DND-41 (cell line): ENCODE measurements at regions not wholly inside any gene's neighbourhood (a gene's known extent, or its start where the extent isn't known, plus 50 kb on each side); places are given as distances from the start of the nearest gene placed in this dataset.

Experiments
- ATAC-seq: fragments of 200-7000 bp; cut with Tn5 transposase; 3 replicates; pipeline ENCODE4 v1.9.1; 2021; ENCODE audit warnings: low read depth; ENCODE audit not compliant: insufficient read depth
- DNase-seq: peaks from one replicate; pipeline ENCODE4 v3.0.0-alpha.2; 2020
- H2AFZ ChIP-seq: 2 replicates; pipeline ENCODE4 v1.6.0; 2012; ENCODE audit warnings: low read depth, low read length
- H3K27ac ChIP-seq: 2 replicates; pipeline ENCODE4 v1.5.1; 2012; ENCODE audit warnings: low read length, inconsistent platforms
- H3K27me3 ChIP-seq: fragments of 200-600 bp; sonication (generic); 2 replicates; pipeline ENCODE4 v1.6.0; 2012; ENCODE audit warnings: low read length, mild to moderate bottlenecking, inconsistent platforms; ENCODE audit not compliant: insufficient read depth, poor library complexity
- H3K36me3 ChIP-seq: 2 replicates; pipeline ENCODE4 v1.5.1; 2012; ENCODE audit warnings: low read length, inconsistent platforms; ENCODE audit not compliant: insufficient read depth
- H3K4me1 ChIP-seq: 2 replicates; pipeline ENCODE4 v1.5.1; 2012; ENCODE audit warnings: mild to moderate bottlenecking, low read length; ENCODE audit not compliant: insufficient read depth
- H3K4me2 ChIP-seq: 2 replicates; pipeline ENCODE4 v1.6.0; 2012; ENCODE audit warnings: mild to moderate bottlenecking, moderate library complexity, low read length, inconsistent platforms; ENCODE audit not compliant: insufficient read depth
- H3K4me3 ChIP-seq, 2 experiments: fragments of 200-600 bp in 1 of 2; shearing (Covaris generic) in 1 of 2; 2 replicates each; pipeline ENCODE4 v1.5.1; 2012 to 2016; ENCODE audit warnings: inconsistent platforms in 2 of 2, low read length in 2 of 2, mild to moderate bottlenecking in 2 of 2, low read depth in 1 of 2, moderate library complexity in 1 of 2
- H3K79me2 ChIP-seq: 2 replicates; pipeline ENCODE4 v1.6.0; 2012; ENCODE audit warnings: low read length, inconsistent platforms; ENCODE audit not compliant: insufficient read depth
- H3K9ac ChIP-seq: 2 replicates; pipeline ENCODE4 v1.6.0; 2012; ENCODE audit warnings: low read depth, mild to moderate bottlenecking, inconsistent platforms, low read length, moderate library complexity
- H3K9me3 ChIP-seq: 2 replicates; pipeline ENCODE4 v1.5.1; 2012; ENCODE audit warnings: low read length, moderate library complexity, mild to moderate bottlenecking, inconsistent platforms; ENCODE audit not compliant: insufficient read depth, severe bottlenecking
- H4K20me1 ChIP-seq: 2 replicates; pipeline ENCODE4 v1.6.0; 2012; ENCODE audit warnings: low read length; ENCODE audit not compliant: insufficient read depth
- CTCF ChIP-seq: IDR thresholded peaks from 2 replicates; pipeline ENCODE4 v1.5.1; 2012; ENCODE audit warnings: borderline replicate concordance, low read length, moderate library complexity, mild to moderate bottlenecking; ENCODE audit not compliant: poor library complexity, severe bottlenecking; ENCODE audit errors: extremely low read depth
- EZH2 ChIP-seq: IDR thresholded peaks from 3 replicates; pipeline ENCODE4 v1.6.1; 2012; ENCODE audit warnings: borderline replicate concordance, low read depth, mild to moderate bottlenecking, moderate library complexity, low read length, inconsistent platforms; ENCODE audit not compliant: severe bottlenecking

DNA sequence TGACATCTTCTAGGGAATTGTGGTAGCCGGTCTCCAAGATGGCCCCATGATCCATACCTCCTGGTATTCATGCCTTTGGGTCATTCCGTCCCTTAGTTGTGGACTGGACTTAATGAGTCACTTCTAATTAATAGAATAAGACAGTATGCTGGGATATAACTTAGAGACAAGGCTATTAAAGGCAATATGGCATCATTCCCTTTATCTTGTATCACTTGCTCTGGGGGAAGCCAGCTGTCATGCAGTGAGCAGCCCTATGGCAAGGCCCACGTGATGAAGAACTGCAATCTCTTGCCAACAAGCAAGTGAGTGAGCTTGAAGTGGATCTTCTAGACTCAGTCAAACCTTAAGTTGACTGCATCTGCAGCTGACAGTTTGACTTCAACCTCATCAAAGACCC is 97.8 kb upstream of the MED13 start:
- Histone ChIP-seq H4K20me1 (no peaks in the 10 kb centered on the region), H2AFZ (no peak overlapping the region), H3K4me3 (no peak overlapping the region), H3K27ac (no peak overlapping the region), H3K9ac (no peak overlapping the region), H3K27me3 (peaks cover 2% of the 10 kb centered on the region), H3K36me3 (no peaks in the 10 kb centered on the region), H3K4me1 (peaks cover 6% of the 10 kb centered on the region; the same call in 1 of the 2 replicates), H3K9me3 (no peaks in the 10 kb centered on the region), H3K4me2 (no peak overlapping the region), H3K79me2 (no peaks in the 10 kb centered on the region)
- no peak for DNase-seq
- TF ChIP-seq CTCF (no peak), EZH2 (no peak)
- no peak for ATAC-seq

DNA sequence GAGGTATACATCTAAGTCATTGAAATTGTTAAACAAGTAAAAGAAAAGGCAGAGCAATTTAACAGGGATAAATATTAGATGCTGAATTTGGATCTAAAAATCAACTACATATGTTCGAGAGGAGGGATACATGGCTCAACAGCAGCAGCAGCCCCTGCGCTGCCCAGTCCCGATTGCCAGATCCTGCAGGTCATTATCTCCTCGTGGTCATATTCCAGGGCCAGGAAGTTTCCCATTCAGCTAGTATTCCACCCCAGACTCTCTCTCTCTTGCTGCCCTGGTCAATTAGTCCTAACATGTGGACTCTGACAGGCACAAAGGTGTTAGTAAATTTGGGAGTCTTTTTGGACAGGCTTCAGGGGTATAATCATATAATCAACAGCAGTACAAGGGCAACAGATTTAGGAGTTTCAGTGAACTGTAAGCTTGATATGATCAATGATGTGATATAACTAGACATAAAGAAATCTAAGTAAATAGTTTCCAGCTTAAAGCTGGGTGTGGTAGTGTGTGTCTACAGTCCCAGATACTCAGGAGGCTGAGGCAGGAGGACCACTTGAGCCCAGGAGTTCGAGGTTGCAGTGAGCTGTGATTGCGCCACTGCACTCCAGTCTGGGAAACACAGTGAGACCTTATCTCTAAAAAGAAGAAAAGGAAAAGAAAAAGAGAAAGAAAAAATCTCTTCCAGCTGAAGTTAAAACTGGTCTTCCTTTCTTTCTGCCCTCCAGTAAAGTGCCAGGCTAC is 96.5 kb upstream of the MED13 start:
- no peak for DNase-seq
- H3K4me2 ChIP-seq, result no peak overlapping the region
- peaks cover 6% of the 10 kb centered on the region; the same call in 1 of the 2 replicates for H3K4me1 ChIP-seq
- H3K27ac ChIP-seq, result no peak overlapping the region
- no peaks in the 10 kb centered on the region for H3K79me2 ChIP-seq
- no peak for ATAC-seq
- H3K36me3 ChIP-seq, result no peaks in the 10 kb centered on the region
- no peak overlapping the region for H2AFZ ChIP-seq
- H3K9ac ChIP-seq, result no peak overlapping the region
- no peak overlapping the region for H3K4me3 ChIP-seq
- no peaks in the 10 kb centered on the region for H4K20me1 ChIP-seq
- H3K27me3 ChIP-seq, result peaks cover 2% of the 10 kb centered on the region
- no peaks in the 10 kb centered on the region for H3K9me3 ChIP-seq
- TF ChIP-seq CTCF, result no peak
- TF ChIP-seq EZH2, result no peak

GRCh38 chr17:62160816-62161215 is 95.7 kb upstream of the MED13 start:
- TF ChIP-seq CTCF, result no peak
- TF ChIP-seq EZH2, result no peak
- no peaks in the 10 kb centered on the region for H3K9me3 ChIP-seq
- no peak overlapping the region for H3K4me3 ChIP-seq
- H2AFZ ChIP-seq, result no peak overlapping the region
- no peaks in the 10 kb centered on the region for H3K79me2 ChIP-seq
- peaks cover 2% of the 10 kb centered on the region for H3K27me3 ChIP-seq
- H3K36me3 ChIP-seq, result no peaks in the 10 kb centered on the region
- DNase-seq (no peak), ATAC-seq (no peak)
- no peak overlapping the region for H3K4me2 ChIP-seq
- H4K20me1 ChIP-seq, result no peaks in the 10 kb centered on the region
- H3K9ac ChIP-seq, result no peak overlapping the region
- no peak overlapping the region for H3K27ac ChIP-seq
- H3K4me1 ChIP-seq, result peaks cover 6% of the 10 kb centered on the region; the same call in 1 of the 2 replicates
